ENCODE measurements at regions not wholly inside any gene's neighbourhood (a gene's known extent, or its start where the extent isn't known, plus 50 kb on each side); places are given as distances from the start of the nearest gene placed in this dataset.
"Not testable (repeated sequence)": the region's sequence is repeated elsewhere in the genome, so short reads cannot be mapped to it uniquely, and the experiment has no call there.

- no peak for DNase-seq
Measured at GRCh38 chr4:103982454-103982853, 262.7 kb upstream of the TACR3 start.

- no peak for DNase-seq
Measured at GRCh38 chr4:103948244-103949018, 228.6 kb upstream of the TACR3 start.

- DNase-seq: no peak
Measured at GRCh38 chr4:103947617-103948016, 227.8 kb upstream of the TACR3 start.

- not testable (repeated sequence) for DNase-seq
Measured at GRCh38 chr4:103946621-103947268, 227.0 kb upstream of the TACR3 start.

- no peak for DNase-seq
Measured at GRCh38 chr4:103938488-103938887, 218.7 kb upstream of the TACR3 start.

GRCh38 chr4:103936653-103937145 is 216.9 kb upstream of the TACR3 start:
- DNase-seq: no peak

GRCh38 chr4:103934178-103934789 is 214.5 kb upstream of the TACR3 start:
- DNase-seq: peak in 1 of 2 donors; percentile 38

- no peak for DNase-seq
Measured at GRCh38 chr4:103928370-103928769, 208.6 kb upstream of the TACR3 start.

GRCh38 chr4:103923551-103923950 is 203.8 kb upstream of the TACR3 start:
- DNase-seq: no peak

GRCh38 chr4:103918214-103918613 is 198.4 kb upstream of the TACR3 start:
- no peak for DNase-seq

- DNase-seq: no peak
Measured at GRCh38 chr4:103915224-103915869, 195.6 kb upstream of the TACR3 start.

- DNase-seq: no peak
Measured at GRCh38 chr4:103907414-103907813, 187.6 kb upstream of the TACR3 start.

- no peak for DNase-seq
Measured at GRCh38 chr4:103904123-103904522, 184.3 kb upstream of the TACR3 start.

GRCh38 chr4:103902730-103903129 is 182.9 kb upstream of the TACR3 start:
- no peak for DNase-seq

- DNase-seq: no peak
Measured at GRCh38 chr4:103895876-103896465, 176.2 kb upstream of the TACR3 start.

- DNase-seq: no peak
Measured at GRCh38 chr4:103892586-103892985, 172.8 kb upstream of the TACR3 start.

GRCh38 chr4:103887191-103887590 is 167.4 kb upstream of the TACR3 start:
- no peak for DNase-seq

GRCh38 chr4:103885152-103885551 is 165.4 kb upstream of the TACR3 start:
- no peak for DNase-seq

GRCh38 chr4:103867311-103867710 is 147.5 kb upstream of the TACR3 start:
- no peak for DNase-seq

- no peak for DNase-seq
Measured at GRCh38 chr4:103853627-103854026, 133.8 kb upstream of the TACR3 start.

- no peak for DNase-seq
Measured at GRCh38 chr4:103853146-103853545, 133.4 kb upstream of the TACR3 start.

GRCh38 chr4:103845075-103845474 is 125.3 kb upstream of the TACR3 start:
- no peak for DNase-seq

- no peak for DNase-seq
Measured at GRCh38 chr4:103842637-103843239, 123.0 kb upstream of the TACR3 start.

Data from CD4-positive, alpha-beta T cell treated with Interleukin-4 for 1 hour (primary cell).